GM12873 (cell line): ENCODE measurements at regions not wholly inside any gene's neighbourhood (a gene's known extent, or its start where the extent isn't known, plus 50 kb on each side); places are given as distances from the start of the nearest gene placed in this dataset.

Source experiments
- CTCF ChIP-seq: IDR thresholded peaks from 2 replicates; pipeline ENCODE4 v1.5.1; 2012; ENCODE audit warnings: low read depth, mild to moderate bottlenecking, moderate library complexity, low read length, control low read depth; ENCODE audit not compliant: insufficient read depth; ENCODE audit errors: missing control alignments

GRCh38 chr10:4004990-4005389 lies 220.0 kb upstream of the KLF6 start:
- TF ChIP-seq CTCF = no peak

DNA sequence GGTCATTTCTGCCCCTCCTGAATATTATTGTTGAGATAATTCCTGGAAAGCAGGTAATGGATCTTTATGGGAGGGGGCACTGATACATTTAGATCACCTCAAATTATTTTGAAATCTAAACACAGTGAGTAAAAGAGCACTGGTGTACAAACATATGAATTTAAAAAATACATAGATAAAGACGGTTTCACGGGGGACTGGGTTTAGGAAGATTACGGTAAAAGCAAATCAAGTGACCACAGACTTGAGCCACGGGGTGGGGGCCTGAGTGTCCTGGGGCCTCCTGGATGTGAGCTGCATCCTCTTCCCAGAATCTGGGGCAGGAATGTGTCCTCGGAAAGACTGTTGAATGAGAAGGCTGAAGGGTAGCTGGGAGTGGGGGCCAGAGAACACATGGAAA lies 219.1 kb upstream of the KLF6 start:
- TF ChIP-seq CTCF = no peak

DNA sequence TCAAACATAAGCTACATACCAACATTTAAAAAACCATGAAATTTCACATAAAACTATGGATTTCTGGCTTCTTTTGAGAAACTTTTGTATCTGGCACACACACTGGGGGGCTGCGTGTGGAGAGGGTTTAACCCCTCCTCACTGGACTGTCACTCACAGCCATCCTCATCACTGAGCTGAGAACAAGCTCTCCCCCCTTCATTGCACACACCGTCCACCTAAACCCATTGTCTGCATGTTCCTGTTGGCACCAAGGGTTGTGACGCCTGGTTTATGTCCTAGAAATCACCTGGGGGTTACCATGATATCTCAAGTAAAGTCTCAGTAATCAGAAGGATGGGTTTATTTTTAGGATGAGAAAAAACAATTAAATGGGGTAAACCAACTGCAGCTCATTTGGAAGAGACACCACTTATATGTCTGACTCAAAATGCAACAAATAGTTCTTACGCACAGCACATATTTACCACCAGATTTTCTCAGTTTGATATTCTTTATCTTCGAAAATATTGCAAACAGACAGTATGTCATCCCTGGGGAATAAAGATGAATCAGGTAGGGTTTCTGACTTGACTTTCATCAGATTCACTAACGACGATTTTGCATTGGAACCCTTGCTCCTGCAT lies 218.5 kb upstream of the KLF6 start:
- no peak for TF ChIP-seq CTCF

DNA sequence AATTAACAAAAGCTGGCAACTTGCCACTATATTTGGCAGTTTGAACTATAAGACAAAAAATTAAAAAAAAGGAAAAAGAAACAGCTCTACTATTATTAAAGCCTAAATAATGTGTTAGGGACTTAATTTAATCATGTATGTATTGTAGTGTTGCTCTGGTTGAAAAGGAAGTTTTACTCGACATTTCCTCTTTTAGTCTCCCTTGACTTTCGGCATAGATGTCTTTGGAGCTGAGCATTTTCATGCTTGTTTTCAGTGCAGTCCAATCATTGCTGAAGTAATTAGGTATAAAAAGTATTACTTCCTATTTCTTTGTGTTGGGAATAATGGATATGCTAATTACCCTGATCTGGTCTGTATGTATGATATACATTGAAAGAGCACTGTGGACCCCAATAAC lies 216.8 kb upstream of the KLF6 start:
- no peak for TF ChIP-seq CTCF

DNA sequence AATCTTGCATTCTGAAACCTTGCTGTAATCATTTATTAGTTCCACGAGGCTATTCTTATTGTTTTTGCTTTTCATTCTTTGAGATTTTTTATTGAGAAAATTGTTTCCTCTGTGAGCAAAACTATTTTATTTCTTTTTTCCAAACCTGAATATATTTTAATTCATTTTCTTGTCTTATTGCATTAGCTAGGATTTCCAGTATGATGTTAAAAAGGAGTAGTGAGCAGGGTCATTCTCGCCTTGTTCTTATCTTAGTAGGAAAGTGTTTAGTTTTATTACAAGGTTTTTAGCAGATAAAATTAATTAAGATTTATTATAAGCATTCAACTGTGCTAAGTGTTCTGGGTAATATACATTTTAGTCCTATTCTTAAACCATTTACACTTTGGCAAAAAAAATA lies 214.6 kb upstream of the KLF6 start:
- no peak for TF ChIP-seq CTCF

- no peak for TF ChIP-seq CTCF
Measured at GRCh38 chr10:3996697-3997096, 211.7 kb upstream of the KLF6 start.

GRCh38 chr10:3995302-3996210 lies 210.5 kb upstream of the KLF6 start:
- no peak for TF ChIP-seq CTCF
